Panc1 (cell line): ENCODE measurements at regions not wholly inside any gene's neighbourhood (a gene's known extent, or its start where the extent isn't known, plus 50 kb on each side); places are given as distances from the start of the nearest gene placed in this dataset.

Experiments used
- POLR2AphosphoS5 ChIP-seq: IDR thresholded peaks from 2 replicates; pipeline ENCODE4 v1.6.1; 2012; ENCODE audit warnings: mild to moderate bottlenecking, low read depth, low read length, moderate library complexity
- SIN3A ChIP-seq: IDR thresholded peaks from 2 replicates; pipeline ENCODE4 v1.6.1; 2012; ENCODE audit warnings: low read depth, mild to moderate bottlenecking, low read length, moderate library complexity, borderline replicate concordance; ENCODE audit not compliant: insufficient read depth
- TCF7L2 ChIP-seq: IDR thresholded peaks from 2 replicates; pipeline ENCODE4 v1.6.1; 2011; ENCODE audit warnings: mild to moderate bottlenecking, low read depth, low read length, inconsistent platforms
- TF ChIP-seq, protein P1 (sequence below): fragments of 450-650 bp; IDR thresholded peaks from 2 replicates; pipeline ENCODE4 v1.5.1; 2017; ENCODE audit warnings: mild to moderate bottlenecking
- TF ChIP-seq, protein P2 (sequence below), 2 experiments: IDR thresholded peaks; 2 replicates each; pipeline ENCODE4 v1.6.1; 2011 to 2012; ENCODE audit warnings: low read depth in 2 of 2, control low read depth in 1 of 2, low read length in 1 of 2, mild to moderate bottlenecking in 1 of 2, moderate library complexity in 1 of 2; ENCODE audit not compliant: insufficient read depth in 1 of 2

DNA sequence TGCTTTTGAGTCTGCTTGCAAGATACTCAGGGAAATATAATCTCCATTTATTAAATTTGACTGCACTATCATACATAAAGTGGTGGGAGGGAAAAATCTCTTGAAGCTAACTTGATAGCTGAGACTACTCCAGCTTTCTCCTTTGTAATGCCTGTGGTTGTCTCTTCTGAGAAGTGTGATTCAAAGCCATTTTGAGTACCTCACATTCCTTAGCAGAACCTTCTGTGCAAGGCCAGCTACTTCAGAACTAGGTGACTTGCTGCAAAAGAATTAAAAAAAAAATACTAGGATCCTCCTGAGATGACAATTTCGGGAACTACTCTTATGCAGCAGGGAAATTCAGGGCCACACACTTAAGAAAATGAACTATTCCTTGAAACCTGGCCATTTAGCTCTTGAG is 294.8 kb downstream of the MDFIC start:
- TF ChIP-seq, protein P1, sequence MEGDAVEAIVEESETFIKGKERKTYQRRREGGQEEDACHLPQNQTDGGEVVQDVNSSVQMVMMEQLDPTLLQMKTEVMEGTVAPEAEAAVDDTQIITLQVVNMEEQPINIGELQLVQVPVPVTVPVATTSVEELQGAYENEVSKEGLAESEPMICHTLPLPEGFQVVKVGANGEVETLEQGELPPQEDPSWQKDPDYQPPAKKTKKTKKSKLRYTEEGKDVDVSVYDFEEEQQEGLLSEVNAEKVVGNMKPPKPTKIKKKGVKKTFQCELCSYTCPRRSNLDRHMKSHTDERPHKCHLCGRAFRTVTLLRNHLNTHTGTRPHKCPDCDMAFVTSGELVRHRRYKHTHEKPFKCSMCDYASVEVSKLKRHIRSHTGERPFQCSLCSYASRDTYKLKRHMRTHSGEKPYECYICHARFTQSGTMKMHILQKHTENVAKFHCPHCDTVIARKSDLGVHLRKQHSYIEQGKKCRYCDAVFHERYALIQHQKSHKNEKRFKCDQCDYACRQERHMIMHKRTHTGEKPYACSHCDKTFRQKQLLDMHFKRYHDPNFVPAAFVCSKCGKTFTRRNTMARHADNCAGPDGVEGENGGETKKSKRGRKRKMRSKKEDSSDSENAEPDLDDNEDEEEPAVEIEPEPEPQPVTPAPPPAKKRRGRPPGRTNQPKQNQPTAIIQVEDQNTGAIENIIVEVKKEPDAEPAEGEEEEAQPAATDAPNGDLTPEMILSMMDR: no peak
- TF ChIP-seq, protein P2, sequence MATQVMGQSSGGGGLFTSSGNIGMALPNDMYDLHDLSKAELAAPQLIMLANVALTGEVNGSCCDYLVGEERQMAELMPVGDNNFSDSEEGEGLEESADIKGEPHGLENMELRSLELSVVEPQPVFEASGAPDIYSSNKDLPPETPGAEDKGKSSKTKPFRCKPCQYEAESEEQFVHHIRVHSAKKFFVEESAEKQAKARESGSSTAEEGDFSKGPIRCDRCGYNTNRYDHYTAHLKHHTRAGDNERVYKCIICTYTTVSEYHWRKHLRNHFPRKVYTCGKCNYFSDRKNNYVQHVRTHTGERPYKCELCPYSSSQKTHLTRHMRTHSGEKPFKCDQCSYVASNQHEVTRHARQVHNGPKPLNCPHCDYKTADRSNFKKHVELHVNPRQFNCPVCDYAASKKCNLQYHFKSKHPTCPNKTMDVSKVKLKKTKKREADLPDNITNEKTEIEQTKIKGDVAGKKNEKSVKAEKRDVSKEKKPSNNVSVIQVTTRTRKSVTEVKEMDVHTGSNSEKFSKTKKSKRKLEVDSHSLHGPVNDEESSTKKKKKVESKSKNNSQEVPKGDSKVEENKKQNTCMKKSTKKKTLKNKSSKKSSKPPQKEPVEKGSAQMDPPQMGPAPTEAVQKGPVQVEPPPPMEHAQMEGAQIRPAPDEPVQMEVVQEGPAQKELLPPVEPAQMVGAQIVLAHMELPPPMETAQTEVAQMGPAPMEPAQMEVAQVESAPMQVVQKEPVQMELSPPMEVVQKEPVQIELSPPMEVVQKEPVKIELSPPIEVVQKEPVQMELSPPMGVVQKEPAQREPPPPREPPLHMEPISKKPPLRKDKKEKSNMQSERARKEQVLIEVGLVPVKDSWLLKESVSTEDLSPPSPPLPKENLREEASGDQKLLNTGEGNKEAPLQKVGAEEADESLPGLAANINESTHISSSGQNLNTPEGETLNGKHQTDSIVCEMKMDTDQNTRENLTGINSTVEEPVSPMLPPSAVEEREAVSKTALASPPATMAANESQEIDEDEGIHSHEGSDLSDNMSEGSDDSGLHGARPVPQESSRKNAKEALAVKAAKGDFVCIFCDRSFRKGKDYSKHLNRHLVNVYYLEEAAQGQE (IDR thresholded peaks at IDR 0.05; ENCODE audit: insufficient read depth in 1 of 2, low read depth in 2 of 2, low read length in 1 of 2): no peak
- TF ChIP-seq POLR2AphosphoS5: no peak
- no peak for TF ChIP-seq SIN3A
- no peak for TF ChIP-seq TCF7L2
